ENCODE measurements at regions not wholly inside any gene's neighbourhood (a gene's known extent, or its start where the extent isn't known, plus 50 kb on each side); places are given as distances from the start of the nearest gene placed in this dataset.

DNA sequence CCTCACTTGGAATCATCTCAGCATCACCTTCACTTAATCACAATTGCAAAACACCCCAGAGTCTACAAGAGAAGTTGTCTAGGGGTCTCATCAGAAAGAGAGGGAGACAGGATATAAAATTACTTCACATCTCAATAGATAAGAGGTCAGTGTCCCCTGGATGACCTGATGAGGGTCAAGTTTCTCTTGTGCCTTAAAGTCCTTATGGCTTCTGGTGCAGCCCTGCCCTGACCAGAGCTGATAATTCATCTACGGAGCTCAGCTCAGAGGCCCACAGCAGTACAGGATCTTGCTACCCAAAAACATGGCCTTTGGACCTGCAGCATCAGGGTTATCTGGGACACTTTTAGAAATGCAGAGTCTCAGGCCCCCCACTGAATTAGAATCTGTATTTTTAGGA, 111.1 kb upstream of the GLI3 start:
- Histone ChIP-seq H2AK5ac (ENCODE audit: insufficient read length, low read length) (no peak overlapping the region), H3K18ac (ENCODE audit: insufficient read length, low read depth, low read length) (no peak overlapping the region), H2BK5ac (ENCODE audit: insufficient read length, low read length) (no peak overlapping the region), H2BK15ac (ENCODE audit: low read depth, low read length) (no peak overlapping the region), H3K9me3 (ENCODE audit: control insufficient read depth, low read depth, low read length) (no peaks in the 10 kb centered on the region), H2BK20ac (ENCODE audit: low read depth, low read length, poor library complexity, severe bottlenecking) (no peak overlapping the region), H3K4ac (ENCODE audit: low read depth, low read length) (no peak overlapping the region), H3K9ac (ENCODE audit: extremely low read depth, insufficient read length, low read length) (no peak overlapping the region), H3K79me1 (ENCODE audit: insufficient read depth, low read depth, low read length, poor library complexity, severe bottlenecking) (no peaks in the 10 kb centered on the region), H2AFZ (ENCODE audit: low read length) (no peak overlapping the region), H2BK120ac (ENCODE audit: low read depth, low read length, poor library complexity, severe bottlenecking) (no peak overlapping the region), H3K14ac (ENCODE audit: insufficient read depth, low read length) (no peak overlapping the region), H3K4me1 (ENCODE audit: insufficient read depth, low read length) (peaks cover 8% of the 10 kb centered on the region), H4K91ac (ENCODE audit: insufficient read length, low read depth, low read length) (no peak overlapping the region), H3K23me2 (ENCODE audit: insufficient read length, low read depth, low read length, poor library complexity, severe bottlenecking) (no peaks in the 10 kb centered on the region), H4K20me1 (ENCODE audit: control insufficient read depth, insufficient read depth, insufficient read length) (no peaks in the 10 kb centered on the region), H4K8ac (replicated peaks; ENCODE audit: insufficient read length, low read depth, low read length) (no peak overlapping the region), H3K79me2 (ENCODE audit: insufficient read depth, low read length) (no peaks in the 10 kb centered on the region), H3K56ac (ENCODE audit: insufficient read length, low read depth, low read length) (no peak overlapping the region), H3K27ac (ENCODE audit: insufficient read length, low read depth, low read length) (no peak overlapping the region), H3K23ac (ENCODE audit: insufficient read length, low read depth, low read length) (no peak overlapping the region), H4K5ac (ENCODE audit: insufficient read length, low read depth, low read length) (no peak overlapping the region), H3K4me2 (ENCODE audit: insufficient read depth, insufficient read length, low read length) (no peak overlapping the region), H3K27me3 (ENCODE audit: insufficient read depth, low read length) (no peaks in the 10 kb centered on the region; the same call in 1 of the 2 replicates), H3T11ph (ENCODE audit: low read length) (no peak overlapping the region), H2BK12ac (ENCODE audit: insufficient read length, low read depth, low read length) (no peak overlapping the region)
- no peaks in the 10 kb centered on the region for H3K9me3 Mint-ChIP-seq
- no CpG with 5 or more reads among the region's 1 CpG for WGBS (ENCODE audit: extremely low coverage, insufficient read length, low lambda C conversion rate)
- no peak overlapping the region for H3K4me3 Mint-ChIP-seq
- TF ChIP-seq, protein P1, sequence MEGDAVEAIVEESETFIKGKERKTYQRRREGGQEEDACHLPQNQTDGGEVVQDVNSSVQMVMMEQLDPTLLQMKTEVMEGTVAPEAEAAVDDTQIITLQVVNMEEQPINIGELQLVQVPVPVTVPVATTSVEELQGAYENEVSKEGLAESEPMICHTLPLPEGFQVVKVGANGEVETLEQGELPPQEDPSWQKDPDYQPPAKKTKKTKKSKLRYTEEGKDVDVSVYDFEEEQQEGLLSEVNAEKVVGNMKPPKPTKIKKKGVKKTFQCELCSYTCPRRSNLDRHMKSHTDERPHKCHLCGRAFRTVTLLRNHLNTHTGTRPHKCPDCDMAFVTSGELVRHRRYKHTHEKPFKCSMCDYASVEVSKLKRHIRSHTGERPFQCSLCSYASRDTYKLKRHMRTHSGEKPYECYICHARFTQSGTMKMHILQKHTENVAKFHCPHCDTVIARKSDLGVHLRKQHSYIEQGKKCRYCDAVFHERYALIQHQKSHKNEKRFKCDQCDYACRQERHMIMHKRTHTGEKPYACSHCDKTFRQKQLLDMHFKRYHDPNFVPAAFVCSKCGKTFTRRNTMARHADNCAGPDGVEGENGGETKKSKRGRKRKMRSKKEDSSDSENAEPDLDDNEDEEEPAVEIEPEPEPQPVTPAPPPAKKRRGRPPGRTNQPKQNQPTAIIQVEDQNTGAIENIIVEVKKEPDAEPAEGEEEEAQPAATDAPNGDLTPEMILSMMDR (conservative IDR thresholded peaks at IDR 0.05), result no peak
- DNase-seq, result no peak
- H3K36me3 Mint-ChIP-seq (ENCODE audit: insufficient read depth in 1 of 3, low read depth in 3 of 3), result no peaks in the 10 kb centered on the region
- no peak overlapping the region for H3K27ac Mint-ChIP-seq
- H3K4me1 Mint-ChIP-seq, result peaks cover 32 to 35% of the 10 kb centered on the region in 2 experiments
- no peaks in the 10 kb centered on the region for H3K27me3 Mint-ChIP-seq (ENCODE audit: low read depth)
